ENCODE measurements at regions not wholly inside any gene's neighbourhood (a gene's known extent, or its start where the extent isn't known, plus 50 kb on each side); places are given as distances from the start of the nearest gene placed in this dataset.

DNA sequence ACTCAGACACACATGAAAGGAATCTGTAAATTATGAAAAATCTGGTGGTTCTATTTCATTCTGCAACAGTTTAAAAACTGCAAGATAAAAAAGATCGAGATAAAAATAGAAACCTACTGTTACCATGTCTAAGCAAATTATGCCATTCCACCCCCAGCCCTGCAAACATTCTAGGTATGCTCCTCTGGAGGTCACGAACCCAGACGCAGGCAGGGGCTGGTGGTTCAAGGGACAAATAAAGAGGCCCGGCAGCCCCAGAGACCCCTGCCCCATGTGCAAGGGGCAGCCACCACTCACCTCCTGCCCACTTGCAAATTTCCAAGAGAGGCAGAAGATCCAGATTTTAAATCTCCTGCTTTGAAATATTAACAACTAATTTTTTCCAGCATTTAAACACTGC, 210.5 kb downstream of the ANAPC1 start:
- no peaks in the 10 kb centered on the region for H4K20me1 ChIP-seq (ENCODE audit: control insufficient read depth, insufficient read depth, insufficient read length)
- no peak overlapping the region for H2BK5ac ChIP-seq (ENCODE audit: insufficient read length, low read length)
- H4K8ac ChIP-seq (replicated peaks; ENCODE audit: insufficient read length, low read depth, low read length) = no peak overlapping the region
- no peaks in the 10 kb centered on the region for H3K27me3 ChIP-seq (ENCODE audit: insufficient read depth, low read length)
- H2AFZ ChIP-seq (ENCODE audit: low read length) = no peak overlapping the region
- no peak overlapping the region for H3T11ph ChIP-seq (ENCODE audit: low read length)
- peaks cover 6% of the 10 kb centered on the region; the same call in 1 of the 2 replicates for H3K27me3 Mint-ChIP-seq (ENCODE audit: low read depth)
- H3K9me3 Mint-ChIP-seq = peaks cover 22 to 23% of the 10 kb centered on the region in 2 experiments
- no peak overlapping the region for H3K56ac ChIP-seq (ENCODE audit: insufficient read length, low read depth, low read length)
- H3K4me1 Mint-ChIP-seq = peaks cover 6 to 21% of the 10 kb centered on the region in 2 experiments
- H3K4me1 ChIP-seq (ENCODE audit: insufficient read depth, low read length) = no peaks in the 10 kb centered on the region; the same call in 1 of the 2 replicates
- H2AK5ac ChIP-seq (ENCODE audit: insufficient read length, low read length) = no peak overlapping the region
- no peak overlapping the region for H3K27ac Mint-ChIP-seq
- no peak overlapping the region for H4K91ac ChIP-seq (ENCODE audit: insufficient read length, low read depth, low read length)
- H2BK12ac ChIP-seq (ENCODE audit: insufficient read length, low read depth, low read length) = no peak overlapping the region
- no peak overlapping the region for H3K27ac ChIP-seq (ENCODE audit: insufficient read length, low read depth, low read length)
- H2BK120ac ChIP-seq (ENCODE audit: low read depth, low read length, poor library complexity, severe bottlenecking) = no peak overlapping the region
- H3K79me2 ChIP-seq (ENCODE audit: insufficient read depth, low read length) = no peaks in the 10 kb centered on the region
- H2BK20ac ChIP-seq (ENCODE audit: low read depth, low read length, poor library complexity, severe bottlenecking) = no peak overlapping the region
- no peaks in the 10 kb centered on the region for H3K23me2 ChIP-seq (ENCODE audit: insufficient read length, low read depth, low read length, poor library complexity, severe bottlenecking)
- no peak overlapping the region for H3K14ac ChIP-seq (ENCODE audit: insufficient read depth, low read length)
- no peak for DNase-seq
- WGBS (ENCODE audit: extremely low coverage, insufficient read length, low lambda C conversion rate) = no CpG with 5 or more reads among the region's 4 CpGs
- no peak overlapping the region for H3K4ac ChIP-seq (ENCODE audit: low read depth, low read length)
- H3K36me3 Mint-ChIP-seq (ENCODE audit: insufficient read depth in 1 of 3, low read depth in 3 of 3) = peaks cover 7 to 18% (median 7%) of the 10 kb centered on the region in 3 experiments
- no peak overlapping the region for H3K9ac ChIP-seq (ENCODE audit: extremely low read depth, insufficient read length, low read length)
- no peaks in the 10 kb centered on the region for H3K79me1 ChIP-seq (ENCODE audit: insufficient read depth, low read depth, low read length, poor library complexity, severe bottlenecking)
- TF ChIP-seq, protein P1, sequence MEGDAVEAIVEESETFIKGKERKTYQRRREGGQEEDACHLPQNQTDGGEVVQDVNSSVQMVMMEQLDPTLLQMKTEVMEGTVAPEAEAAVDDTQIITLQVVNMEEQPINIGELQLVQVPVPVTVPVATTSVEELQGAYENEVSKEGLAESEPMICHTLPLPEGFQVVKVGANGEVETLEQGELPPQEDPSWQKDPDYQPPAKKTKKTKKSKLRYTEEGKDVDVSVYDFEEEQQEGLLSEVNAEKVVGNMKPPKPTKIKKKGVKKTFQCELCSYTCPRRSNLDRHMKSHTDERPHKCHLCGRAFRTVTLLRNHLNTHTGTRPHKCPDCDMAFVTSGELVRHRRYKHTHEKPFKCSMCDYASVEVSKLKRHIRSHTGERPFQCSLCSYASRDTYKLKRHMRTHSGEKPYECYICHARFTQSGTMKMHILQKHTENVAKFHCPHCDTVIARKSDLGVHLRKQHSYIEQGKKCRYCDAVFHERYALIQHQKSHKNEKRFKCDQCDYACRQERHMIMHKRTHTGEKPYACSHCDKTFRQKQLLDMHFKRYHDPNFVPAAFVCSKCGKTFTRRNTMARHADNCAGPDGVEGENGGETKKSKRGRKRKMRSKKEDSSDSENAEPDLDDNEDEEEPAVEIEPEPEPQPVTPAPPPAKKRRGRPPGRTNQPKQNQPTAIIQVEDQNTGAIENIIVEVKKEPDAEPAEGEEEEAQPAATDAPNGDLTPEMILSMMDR (conservative IDR thresholded peaks at IDR 0.05) = no peak
- no peak overlapping the region for H2BK15ac ChIP-seq (ENCODE audit: low read depth, low read length)
- H3K23ac ChIP-seq (ENCODE audit: insufficient read length, low read depth, low read length) = no peak overlapping the region
- H3K4me2 ChIP-seq (ENCODE audit: insufficient read depth, insufficient read length, low read length) = no peak overlapping the region
- H3K4me3 Mint-ChIP-seq = no peak overlapping the region
- H3K9me3 ChIP-seq (ENCODE audit: control insufficient read depth, low read depth, low read length) = peaks cover 4% of the 10 kb centered on the region
- no peak overlapping the region for H3K18ac ChIP-seq (ENCODE audit: insufficient read length, low read depth, low read length)
- no peak overlapping the region for H4K5ac ChIP-seq (ENCODE audit: insufficient read length, low read depth, low read length)

Measured in H9 (cell line).